GM12878 (cell line): ENCODE measurements at regions not wholly inside any gene's neighbourhood (a gene's known extent, or its start where the extent isn't known, plus 50 kb on each side); places are given as distances from the start of the nearest gene placed in this dataset.
A peak's percentile ranks its signal among the peaks of the same experiment; 100 is the strongest.

Source experiments
- ATAC-seq: fragments of 200-7000 bp; cut with Tn5 transposase; 3 replicates; pipeline ENCODE4 v1.9.1; 2020; ENCODE audit warnings: mild to moderate bottlenecking, moderate library complexity
- BruUV-seq: library from RNA; stranded (reverse); fragments of 400-500 nt; replicated peaks from 2 replicates; lab custom pipeline; 2021; lab: Mats Ljungman, UMichigan
- CTCF ChIA-PET: fragments of 300-600 bp; sonication (Branson Sonifier 250); formaldehyde crosslinking; extraction: SDS; loops from one replicate; lab custom pipeline; 2021; ENCODE audit warnings: inconsistent platforms; lab: Yijun Ruan, JAX
- POLR2A ChIA-PET: fragments of 350-600 bp; formaldehyde crosslinking; extraction: SDS; loops from one replicate; lab custom pipeline; 2021; ENCODE audit warnings: inconsistent platforms; lab: Charles Lee
- RAD21 ChIA-PET: fragments of 300-600 bp; sonication (Branson Sonifier 250); formaldehyde crosslinking; loops from one replicate; lab custom pipeline; 2023; ENCODE audit warnings: antibody characterized with exemption; ENCODE audit not compliant: unreplicated experiment; lab: Charles Lee
- SMC1A ChIA-PET: fragments of 300-600 bp; sonication (Branson Sonifier 250); formaldehyde crosslinking; loops from one replicate; lab custom pipeline; 2023; ENCODE audit not compliant: unreplicated experiment, uncharacterized antibody; lab: Charles Lee
- DNase-seq: peaks from one replicate; pipeline ENCODE4 v3.0.0-alpha.2; 2011; ENCODE audit warnings: low read depth, low spot score
- FAIRE-seq: peaks from 3 replicates; lab custom pipeline; 2011; peaks lifted over from hg19 to GRCh38; lab: Jason Lieb, UNC
- H2AFZ ChIP-seq: 2 replicates; pipeline ENCODE4 v1.6.0; 2011; ENCODE audit warnings: low read depth, low read length, control low read depth; ENCODE audit not compliant: control insufficient read depth
- H3K27ac ChIP-seq: 2 replicates; pipeline ENCODE4 v1.5.1; 2011; ENCODE audit warnings: control low read depth; ENCODE audit not compliant: control insufficient read depth, insufficient read depth
- H3K27me3 ChIP-seq, 2 experiments: replicated peaks in 1 of 2; 2 replicates each; pipeline versions ENCODE4 v1.6.0 to v1.6.1; 2011; ENCODE audit warnings: low read length in 1 of 2; ENCODE audit not compliant: control insufficient read depth in 2 of 2, insufficient read depth in 2 of 2
- H3K36me3 ChIP-seq, 2 experiments: 2 replicates each; pipeline ENCODE4 v1.5.1; 2011; ENCODE audit warnings: low read length in 1 of 2; ENCODE audit not compliant: control insufficient read depth in 2 of 2, insufficient read depth in 2 of 2
- H3K4me1 ChIP-seq: 2 replicates; pipeline ENCODE4 v1.6.1; 2011; ENCODE audit warnings: mild to moderate bottlenecking, low read length, moderate library complexity, mixed read lengths; ENCODE audit not compliant: control insufficient read depth, insufficient read depth
- H3K4me2 ChIP-seq: 2 replicates; pipeline ENCODE4 v1.6.0; 2011; ENCODE audit warnings: control low read depth; ENCODE audit not compliant: control insufficient read depth, insufficient read depth
- H3K4me3 ChIP-seq: fragments of 200-600 bp; sonication (generic); 2 replicates; pipeline ENCODE4 v1.5.1; 2016
- H3K79me2 ChIP-seq: 2 replicates; pipeline ENCODE4 v1.6.0; 2011; ENCODE audit warnings: low read length; ENCODE audit not compliant: control insufficient read depth, insufficient read depth
- H3K9ac ChIP-seq: 2 replicates; pipeline ENCODE4 v1.8.0; 2011; ENCODE audit warnings: low read length, control low read depth, mixed read lengths; ENCODE audit not compliant: control insufficient read depth, insufficient read depth
- H3K9me3 ChIP-seq: replicated peaks from 3 replicates; pipeline ENCODE4 v1.5.1; 2011; ENCODE audit warnings: mild to moderate bottlenecking, low read length; ENCODE audit not compliant: control insufficient read depth, insufficient read depth
- H4K20me1 ChIP-seq: 2 replicates; pipeline ENCODE4 v1.6.0; 2011; ENCODE audit not compliant: control insufficient read depth, insufficient read depth
- EED ChIP-seq: sonication (generic); IDR thresholded peaks from 2 replicates; pipeline ENCODE4 v1.6.1; 2016; ENCODE audit warnings: antibody characterized with exemption, low read depth
- MTA3 ChIP-seq: IDR thresholded peaks from 2 replicates; pipeline ENCODE4 v1.6.1; 2012; ENCODE audit warnings: low read length, inconsistent platforms, borderline replicate concordance
- NR2F1 ChIP-seq: fragments of 450-650 bp; conservative IDR thresholded peaks from 2 replicates; pipeline ENCODE4 v1.6.1; 2017; ENCODE audit warnings: mild to moderate bottlenecking
- PAX5 ChIP-seq: IDR thresholded peaks from 2 replicates; pipeline ENCODE4 v1.6.1; 2011; ENCODE audit warnings: low read depth, low read length, borderline replicate concordance
- RAD51 ChIP-seq: fragments of 450-650 bp; IDR thresholded peaks from 2 replicates; pipeline ENCODE4 v1.6.1; 2016; ENCODE audit warnings: moderate library complexity, mild to moderate bottlenecking, inconsistent platforms
- TBL1XR1 ChIP-seq: IDR thresholded peaks from 2 replicates; pipeline ENCODE4 v1.6.1; 2012; ENCODE audit warnings: low read depth, low read length, improper control_type of control experiment
- WGBS: methylation state at CpG from one replicate; pipeline ENCODE4 v1.1.6; 2016; ENCODE audit warnings: low lambda C conversion rate; ENCODE audit not compliant: insufficient replicate concordance, insufficient coverage; ENCODE audit errors: missing lambda C conversion rate; 5-methylcytosine and 5-hydroxymethylcytosine counted together
- in situ Hi-C: fragments of 300-500 bp; cut with MboI; formaldehyde crosslinking; loops from 9 replicates; pipeline ENCODE4 v1.14.3; 2018; ENCODE audit warnings: mixed read lengths
- intact Hi-C: fragments of 100-400 bp; cut with micrococcal nuclease; formaldehyde crosslinking; loops from one replicate; pipeline ENCODE4 v1.14.2; 2022; ENCODE audit not compliant: unreplicated experiment
- TF ChIP-seq, protein P1 (sequence below): IDR thresholded peaks from 2 replicates; pipeline ENCODE4 v1.6.1; 2011; ENCODE audit warnings: low read depth, mild to moderate bottlenecking, low read length, moderate library complexity, borderline replicate concordance; ENCODE audit errors: extremely low read depth
- TF ChIP-seq, protein P2 (sequence below): IDR thresholded peaks from 2 replicates; pipeline ENCODE4 v1.6.1; 2011; ENCODE audit warnings: borderline replicate concordance, low read depth, mild to moderate bottlenecking, moderate library complexity, mixed read lengths, low read length; ENCODE audit not compliant: insufficient read depth; ENCODE audit errors: extremely low read length
- TF ChIP-seq, protein P3 (sequence below): fragments of 450-650 bp; IDR thresholded peaks from 2 replicates; pipeline ENCODE4 v1.6.1; 2016; ENCODE audit warnings: mild to moderate bottlenecking

- CTCF ChIA-PET = no interaction called here
- H3K9ac ChIP-seq = no peak overlapping the region
- no peak for DNase-seq
- FAIRE-seq = no peak
- no peak overlapping the region for H3K4me3 ChIP-seq
- no TSS peak for BruUV-seq
- no peaks in the 10 kb centered on the region for H4K20me1 ChIP-seq
- POLR2A ChIA-PET = no interaction called here
- in situ Hi-C loops = no loop called here
- no peak overlapping the region for H3K27ac ChIP-seq
- no peak overlapping the region for H3K4me2 ChIP-seq
- ATAC-seq = peak; percentile 67
- H3K79me2 ChIP-seq = no peaks in the 10 kb centered on the region
- H3K4me1 ChIP-seq = no peaks in the 10 kb centered on the region
- SMC1A ChIA-PET = interaction anchor here (0.8 to 1.3 kb wide), 3 partner anchors 48 to 189 kb away, joined by 3 to 4 read pairs (median 3); no protein-coding TSS in a partner anchor
- no peaks in the 10 kb centered on the region for H3K36me3 ChIP-seq
- intact Hi-C loops = no loop called here
- RAD21 ChIA-PET = no interaction called here
- no peak overlapping the region for H2AFZ ChIP-seq
- no peaks in the 10 kb centered on the region for H3K9me3 ChIP-seq
- no peaks in the 10 kb centered on the region for H3K27me3 ChIP-seq
- 19% methylated on average over 3 of the region's 3 CpGs for WGBS
- TF ChIP-seq, protein P1, sequence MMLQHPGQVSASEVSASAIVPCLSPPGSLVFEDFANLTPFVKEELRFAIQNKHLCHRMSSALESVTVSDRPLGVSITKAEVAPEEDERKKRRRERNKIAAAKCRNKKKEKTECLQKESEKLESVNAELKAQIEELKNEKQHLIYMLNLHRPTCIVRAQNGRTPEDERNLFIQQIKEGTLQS = no peak
- TF ChIP-seq, protein P2, sequence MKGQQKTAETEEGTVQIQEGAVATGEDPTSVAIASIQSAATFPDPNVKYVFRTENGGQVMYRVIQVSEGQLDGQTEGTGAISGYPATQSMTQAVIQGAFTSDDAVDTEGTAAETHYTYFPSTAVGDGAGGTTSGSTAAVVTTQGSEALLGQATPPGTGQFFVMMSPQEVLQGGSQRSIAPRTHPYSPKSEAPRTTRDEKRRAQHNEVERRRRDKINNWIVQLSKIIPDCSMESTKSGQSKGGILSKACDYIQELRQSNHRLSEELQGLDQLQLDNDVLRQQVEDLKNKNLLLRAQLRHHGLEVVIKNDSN = no peak
- TF ChIP-seq PAX5 (no peak), TBL1XR1 (no peak), MTA3 (no peak), NR2F1 (no peak), EED (no peak), RAD51 (no peak)
- TF ChIP-seq, protein P3, sequence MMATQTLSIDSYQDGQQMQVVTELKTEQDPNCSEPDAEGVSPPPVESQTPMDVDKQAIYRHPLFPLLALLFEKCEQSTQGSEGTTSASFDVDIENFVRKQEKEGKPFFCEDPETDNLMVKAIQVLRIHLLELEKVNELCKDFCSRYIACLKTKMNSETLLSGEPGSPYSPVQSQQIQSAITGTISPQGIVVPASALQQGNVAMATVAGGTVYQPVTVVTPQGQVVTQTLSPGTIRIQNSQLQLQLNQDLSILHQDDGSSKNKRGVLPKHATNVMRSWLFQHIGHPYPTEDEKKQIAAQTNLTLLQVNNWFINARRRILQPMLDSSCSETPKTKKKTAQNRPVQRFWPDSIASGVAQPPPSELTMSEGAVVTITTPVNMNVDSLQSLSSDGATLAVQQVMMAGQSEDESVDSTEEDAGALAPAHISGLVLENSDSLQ = no peak
These were observed 437.5 kb downstream of the HTR1B start for GRCh38 chr6:77025736-77026223.
